Ishikawa (cell line): ENCODE measurements at regions not wholly inside any gene's neighbourhood (a gene's known extent, or its start where the extent isn't known, plus 50 kb on each side); places are given as distances from the start of the nearest gene placed in this dataset.

ENCODE experiments used
- CEBPB ChIP-seq: IDR thresholded peaks from 2 replicates; pipeline ENCODE4 v1.6.1; 2012
- CREB1 ChIP-seq: IDR thresholded peaks from 2 replicates; pipeline ENCODE4 v1.6.1; 2012; ENCODE audit warnings: low read depth
- EGR1 ChIP-seq: IDR thresholded peaks from 2 replicates; pipeline ENCODE4 v1.6.1; 2012
- EP300 ChIP-seq: IDR thresholded peaks from 2 replicates; pipeline ENCODE4 v1.6.1; 2012; ENCODE audit warnings: borderline replicate concordance
- FOXM1 ChIP-seq: IDR thresholded peaks from 2 replicates; pipeline ENCODE4 v1.6.1; 2012; ENCODE audit warnings: low read depth, borderline replicate concordance
- MAX ChIP-seq: IDR thresholded peaks from 2 replicates; pipeline ENCODE4 v1.6.1; 2012
- NFIC ChIP-seq: IDR thresholded peaks from 2 replicates; pipeline ENCODE4 v1.6.1; 2012
- REST ChIP-seq: IDR thresholded peaks from 2 replicates; pipeline ENCODE4 v1.6.1; 2012; ENCODE audit warnings: low read depth, mild to moderate bottlenecking
- TAF1 ChIP-seq: IDR thresholded peaks from 2 replicates; pipeline ENCODE4 v1.6.1; 2012; ENCODE audit warnings: low read depth, mild to moderate bottlenecking
- TCF12 ChIP-seq: IDR thresholded peaks from 2 replicates; pipeline ENCODE4 v1.6.1; 2012; ENCODE audit warnings: low read depth
- TEAD4 ChIP-seq: IDR thresholded peaks from 2 replicates; pipeline ENCODE4 v1.6.1; 2012
- USF1 ChIP-seq: IDR thresholded peaks from 2 replicates; pipeline ENCODE4 v1.6.1; 2012
- YY1 ChIP-seq: IDR thresholded peaks from 2 replicates; pipeline ENCODE4 v1.6.1; 2012; ENCODE audit warnings: low read depth
- ZBTB7A ChIP-seq: IDR thresholded peaks from 2 replicates; pipeline ENCODE4 v1.6.1; 2012; ENCODE audit warnings: low read depth

GRCh38 chr14:61911574-61911973, 149.4 kb downstream of the SNAPC1 start:
- TF ChIP-seq EP300, result no peak

GRCh38 chr14:61918998-61919397, 156.8 kb downstream of the SNAPC1 start:
- no peak for TF ChIP-seq CEBPB
- no peak for TF ChIP-seq EGR1
- no peak for TF ChIP-seq MAX
- no peak for TF ChIP-seq YY1
- TF ChIP-seq TCF12, result no peak

GRCh38 chr14:61923348-61923747, 161.1 kb downstream of the SNAPC1 start:
- TF ChIP-seq ZBTB7A (no peak), TEAD4 (no peak), TAF1 (no peak), MAX (no peak), CEBPB (no peak), YY1 (no peak), REST (no peak), NFIC (no peak), CREB1 (no peak), FOXM1 (no peak)

GRCh38 chr14:61925043-61925442, 162.8 kb downstream of the SNAPC1 start:
- TF ChIP-seq MAX, result no peak
- no peak for TF ChIP-seq REST
- no peak for TF ChIP-seq EP300

GRCh38 chr14:61925732-61926435, 163.7 kb downstream of the SNAPC1 start:
- TF ChIP-seq MAX (no peak), CEBPB (no peak)

GRCh38 chr14:61927060-61927459, 164.8 kb downstream of the SNAPC1 start:
- TF ChIP-seq USF1, result no peak
- TF ChIP-seq CREB1, result no peak
- TF ChIP-seq EGR1, result no peak
- no peak for TF ChIP-seq REST
- TF ChIP-seq FOXM1, result no peak
- TF ChIP-seq YY1, result no peak
